Neural crest cell (in vitro differentiated cells): ENCODE measurements at regions not wholly inside any gene's neighbourhood (a gene's known extent, or its start where the extent isn't known, plus 50 kb on each side); places are given as distances from the start of the nearest gene placed in this dataset.
"Not testable (repeated sequence)": the region's sequence is repeated elsewhere in the genome, so short reads cannot be mapped to it uniquely, and the experiment has no call there.

Experiments
- DNase-seq: peaks from one replicate; pipeline ENCODE4 v3.0.0; 2021; ENCODE audit warnings: low read depth, mixed read lengths, low spot score
- H3K27ac Mint-ChIP-seq: one replicate; pipeline ENCODE4 v1.8.0; 2021; ENCODE audit warnings: mild to moderate bottlenecking, mixed read lengths; ENCODE audit not compliant: unreplicated experiment
- H3K27me3 Mint-ChIP-seq: 2 replicates; pipeline ENCODE4 v1.8.0; 2021; ENCODE audit warnings: low read depth, mild to moderate bottlenecking, mixed read lengths
- H3K36me3 Mint-ChIP-seq: 2 replicates; pipeline ENCODE4 v1.8.0; 2021; ENCODE audit warnings: low read depth, mild to moderate bottlenecking, mixed read lengths
- H3K4me1 Mint-ChIP-seq: 2 replicates; pipeline ENCODE4 v1.8.0; 2021; ENCODE audit warnings: mixed read lengths
- H3K4me3 Mint-ChIP-seq: one replicate; pipeline ENCODE4 v1.8.0; 2021; ENCODE audit warnings: mild to moderate bottlenecking, mixed read lengths
- H3K9me3 Mint-ChIP-seq: 2 replicates; pipeline ENCODE4 v1.8.0; 2021; ENCODE audit warnings: mixed read lengths
- CTCF ChIP-seq: fragments of 200-600 bp; sonication (generic); conservative IDR thresholded peaks from 2 replicates; pipeline ENCODE4 v1.5.0; 2021; ENCODE audit warnings: antibody characterized with exemption, mild to moderate bottlenecking

- no peak for TF ChIP-seq CTCF
- Mint-ChIP-seq H3K27ac (peak overlapping the region; percentile 70), H3K4me3 (no peak overlapping the region), H3K9me3 (no peaks in the 10 kb centered on the region), H3K36me3 (peaks cover 4% of the 10 kb centered on the region), H3K27me3 (no peaks in the 10 kb centered on the region), H3K4me1 (peaks cover 16% of the 10 kb centered on the region)
- no peak for DNase-seq
These were observed 351.8 kb upstream of the WWC1 start for GRCh38 chr5:167939686-167940085.

GRCh38 chr5:167940911-167941310, 350.5 kb upstream of the WWC1 start:
- H3K9me3 Mint-ChIP-seq = no peaks in the 10 kb centered on the region
- no peak overlapping the region for H3K4me3 Mint-ChIP-seq
- no peak for DNase-seq
- no peak for TF ChIP-seq CTCF
- no peak overlapping the region for H3K27ac Mint-ChIP-seq
- no peaks in the 10 kb centered on the region for H3K27me3 Mint-ChIP-seq
- peaks cover 4% of the 10 kb centered on the region for H3K36me3 Mint-ChIP-seq
- H3K4me1 Mint-ChIP-seq = peaks cover 25% of the 10 kb centered on the region

- not testable (repeated sequence) for H3K36me3 Mint-ChIP-seq, H3K4me3 Mint-ChIP-seq, DNase-seq, H3K27me3 Mint-ChIP-seq, H3K9me3 Mint-ChIP-seq, H3K27ac Mint-ChIP-seq
- H3K4me1 Mint-ChIP-seq = peaks cover 23% of the 10 kb centered on the region
These were observed 349.9 kb upstream of the WWC1 start for GRCh38 chr5:167941556-167941955.

GRCh38 chr5:167943343-167943742, 348.1 kb upstream of the WWC1 start:
- no peak overlapping the region for H3K4me3 Mint-ChIP-seq
- H3K27ac Mint-ChIP-seq = no peak overlapping the region
- H3K36me3 Mint-ChIP-seq = peaks cover under 1% of the 10 kb centered on the region
- H3K27me3 Mint-ChIP-seq = no peaks in the 10 kb centered on the region
- peaks cover 16% of the 10 kb centered on the region for H3K4me1 Mint-ChIP-seq
- H3K9me3 Mint-ChIP-seq = no peaks in the 10 kb centered on the region
- no peak for DNase-seq
- no peak for TF ChIP-seq CTCF

- DNase-seq = no peak
- Mint-ChIP-seq H3K27ac (no peak overlapping the region), H3K4me3 (no peak overlapping the region), H3K9me3 (no peaks in the 10 kb centered on the region), H3K36me3 (no peaks in the 10 kb centered on the region), H3K27me3 (no peaks in the 10 kb centered on the region), H3K4me1 (peaks cover 16% of the 10 kb centered on the region)
- no peak for TF ChIP-seq CTCF
These were observed 347.2 kb upstream of the WWC1 start for GRCh38 chr5:167944121-167944852.

- no peak overlapping the region for H3K4me3 Mint-ChIP-seq
- no peak for DNase-seq
- no peaks in the 10 kb centered on the region for H3K36me3 Mint-ChIP-seq
- H3K27ac Mint-ChIP-seq = peak overlapping the region; percentile 22
- no peaks in the 10 kb centered on the region for H3K27me3 Mint-ChIP-seq
- H3K9me3 Mint-ChIP-seq = no peaks in the 10 kb centered on the region
- peaks cover 27% of the 10 kb centered on the region for H3K4me1 Mint-ChIP-seq
- no peak for TF ChIP-seq CTCF
These were observed 345.7 kb upstream of the WWC1 start for GRCh38 chr5:167945542-167946384.
